K562 (cell line): ENCODE measurements at regions not wholly inside any gene's neighbourhood (a gene's known extent, or its start where the extent isn't known, plus 50 kb on each side); places are given as distances from the start of the nearest gene placed in this dataset.

Source experiments
- MXD1 ChIP-seq: fragments of 250-450 bp; sonication (Bioruptor Pico); IDR thresholded peaks from 2 replicates; pipeline ENCODE4 v1.8.0; 2021; ENCODE audit warnings: borderline replicate concordance, mild to moderate bottlenecking, moderate library complexity; ENCODE audit not compliant: poor library complexity, severe bottlenecking
- ZKSCAN3 ChIP-seq: fragments of 250-450 bp; sonication (Bioruptor Pico); IDR thresholded peaks from 2 replicates; pipeline ENCODE4 v1.4.0; 2020
- TF ChIP-seq, protein P1 (sequence below): fragments of 250-450 bp; sonication (Bioruptor Pico); IDR thresholded peaks from 2 replicates; pipeline ENCODE4 v1.4.0; 2020

DNA sequence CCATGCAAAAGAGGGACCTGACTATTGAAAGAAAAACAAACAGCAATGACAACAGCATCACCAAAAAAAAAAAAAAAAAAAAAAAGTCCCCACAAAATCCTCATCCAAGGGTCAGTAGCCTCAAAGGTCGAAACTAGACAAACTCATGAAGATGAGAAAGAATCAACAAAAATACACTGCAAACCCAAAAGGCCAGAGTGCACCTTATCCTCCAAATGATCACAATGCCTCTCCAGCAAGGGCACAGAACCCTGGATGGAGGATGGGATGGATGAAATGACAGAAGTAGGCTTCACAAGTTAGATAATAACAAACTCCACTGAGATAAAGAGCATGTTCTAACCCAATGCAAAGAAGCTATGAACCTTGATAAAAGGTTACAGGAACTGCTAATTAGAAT is 250.4 kb upstream of the GRAMD2B start:
- TF ChIP-seq MXD1 (CRISPR knock-in tag) (no peak), ZKSCAN3 (CRISPR knock-in tag) (no peak)
- TF ChIP-seq, protein P1, sequence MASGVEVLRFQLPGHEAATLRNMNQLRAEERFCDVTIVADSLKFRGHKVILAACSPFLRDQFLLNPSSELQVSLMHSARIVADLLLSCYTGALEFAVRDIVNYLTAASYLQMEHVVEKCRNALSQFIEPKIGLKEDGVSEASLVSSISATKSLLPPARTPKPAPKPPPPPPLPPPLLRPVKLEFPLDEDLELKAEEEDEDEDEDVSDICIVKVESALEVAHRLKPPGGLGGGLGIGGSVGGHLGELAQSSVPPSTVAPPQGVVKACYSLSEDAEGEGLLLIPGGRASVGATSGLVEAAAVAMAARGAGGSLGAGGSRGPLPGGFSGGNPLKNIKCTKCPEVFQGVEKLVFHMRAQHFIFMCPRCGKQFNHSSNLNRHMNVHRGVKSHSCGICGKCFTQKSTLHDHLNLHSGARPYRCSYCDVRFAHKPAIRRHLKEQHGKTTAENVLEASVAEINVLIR = no peak
